Endothelial cell of umbilical vein (primary cell): ENCODE measurements at regions not wholly inside any gene's neighbourhood (a gene's known extent, or its start where the extent isn't known, plus 50 kb on each side); places are given as distances from the start of the nearest gene placed in this dataset.

ENCODE experiments used
- BruUV-seq: library from RNA; stranded (reverse); fragments of 400-500 nt; replicated peaks from 2 replicates; lab custom pipeline; 2021; lab: Mats Ljungman, UMichigan
- CTCF ChIA-PET: fragments of 300-600, 350-600 bp; sonication (Branson Sonifier 250); formaldehyde crosslinking; loops from one replicate; lab custom pipeline; 2021; ENCODE audit warnings: antibody characterized with exemption, inconsistent platforms; lab: Charles Lee
- POLR2A ChIA-PET: fragments of 300-600, 350-600 bp; sonication (Branson Sonifier 250); formaldehyde crosslinking; loops from one replicate; lab custom pipeline; 2021; ENCODE audit warnings: antibody characterized with exemption, inconsistent platforms; lab: Charles Lee
- DNase-seq: peaks from one replicate; pipeline ENCODE4 v3.0.0-alpha.2; 2011; ENCODE audit warnings: low read depth, low spot score
- FAIRE-seq: peaks from 2 replicates; lab custom pipeline; 2011; peaks lifted over from hg19 to GRCh38; lab: Jason Lieb, UNC
- H2AFZ ChIP-seq: 2 replicates; pipeline ENCODE4 v1.6.0; 2012; ENCODE audit warnings: low read depth, low read length, control low read depth, inconsistent platforms
- H3K27ac ChIP-seq: 2 replicates; pipeline ENCODE4 v1.5.1; 2011; ENCODE audit warnings: low read depth, mild to moderate bottlenecking, control low read depth, low read length, moderate library complexity; ENCODE audit not compliant: insufficient read depth
- H3K27me3 ChIP-seq, 2 experiments: 2 replicates each; pipeline versions ENCODE4 v1.6.0 to v1.6.1; 2011; ENCODE audit warnings: low read length in 2 of 2, mixed read lengths in 1 of 2; ENCODE audit not compliant: control insufficient read depth in 2 of 2, insufficient read depth in 2 of 2
- H3K36me3 ChIP-seq, 2 experiments: 2 replicates in 1 of 2; 3 replicates in 1 of 2; pipeline ENCODE4 v1.5.1; 2011; ENCODE audit warnings: low read length in 2 of 2, mild to moderate bottlenecking in 1 of 2, moderate library complexity in 1 of 2; ENCODE audit not compliant: control insufficient read depth in 2 of 2, insufficient read depth in 2 of 2; ENCODE audit errors: extremely low read depth in 1 of 2
- H3K4me1 ChIP-seq: 3 replicates; pipeline ENCODE4 v1.5.1; 2011; ENCODE audit warnings: mild to moderate bottlenecking, low read length; ENCODE audit not compliant: control insufficient read depth, insufficient read depth; ENCODE audit errors: extremely low read depth
- H3K4me2 ChIP-seq: 2 replicates; pipeline ENCODE4 v1.6.1; 2011; ENCODE audit warnings: low read length, control low read depth, mixed read lengths; ENCODE audit not compliant: insufficient read depth
- H3K4me3 ChIP-seq, 3 experiments: fragments of 200-600 bp in 1 of 3; sonication (generic), shearing (Covaris generic) in 1 of 3; replicated peaks in 1 of 3; 2 replicates each; pipeline ENCODE4 v1.5.1; 2011 to 2016; ENCODE audit warnings: control low read depth in 3 of 3, low read length in 3 of 3, mild to moderate bottlenecking in 2 of 3, inconsistent platforms in 1 of 3, low read depth in 1 of 3, moderate library complexity in 1 of 3; ENCODE audit not compliant: insufficient read depth in 1 of 3
- H3K79me2 ChIP-seq: 2 replicates; pipeline ENCODE4 v1.6.0; 2012; ENCODE audit warnings: low read length, inconsistent platforms; ENCODE audit not compliant: control insufficient read depth, insufficient read depth
- H3K9ac ChIP-seq: replicated peaks from 2 replicates; pipeline ENCODE3; 2011; ENCODE audit warnings: low read length, control low read depth; ENCODE audit not compliant: insufficient read depth; ENCODE audit errors: extremely low read depth
- H3K9me1 ChIP-seq: replicated peaks from 3 replicates; pipeline ENCODE4 v1.6.0; 2011; ENCODE audit warnings: mild to moderate bottlenecking, low read length; ENCODE audit not compliant: control insufficient read depth, insufficient read depth; ENCODE audit errors: extremely low read depth
- H3K9me3 ChIP-seq: replicated peaks from 2 replicates; pipeline ENCODE4 v1.5.1; 2012; ENCODE audit warnings: low read length, inconsistent platforms; ENCODE audit not compliant: control insufficient read depth, insufficient read depth
- H4K20me1 ChIP-seq: replicated peaks from 2 replicates; pipeline ENCODE3; 2011; ENCODE audit warnings: mild to moderate bottlenecking, low read length; ENCODE audit not compliant: control insufficient read depth, insufficient read depth; ENCODE audit errors: extremely low read depth
- CTCF ChIP-seq, 2 donors: IDR thresholded peaks; 1 replicate in 1 of 2; 2 replicates in 1 of 2; pipeline ENCODE4 v1.5.1; 2011; ENCODE audit warnings: low read length in 2 of 2, mild to moderate bottlenecking in 2 of 2, moderate library complexity in 2 of 2, control low read depth in 1 of 2, inconsistent platforms in 1 of 2, low read depth in 1 of 2; ENCODE audit not compliant: insufficient read depth in 1 of 2; ENCODE audit errors: extremely low read depth in 1 of 2
- EZH2 ChIP-seq: IDR thresholded peaks from 2 replicates; pipeline ENCODE4 v1.6.1; 2012; ENCODE audit warnings: borderline replicate concordance, low read depth, mild to moderate bottlenecking, moderate library complexity, low read length, inconsistent platforms; ENCODE audit not compliant: severe bottlenecking
- FOS ChIP-seq: IDR thresholded peaks from 2 replicates; pipeline ENCODE4 v1.6.1; 2011; ENCODE audit warnings: mild to moderate bottlenecking, low read length, moderate library complexity, borderline replicate concordance; ENCODE audit not compliant: insufficient read depth
- GATA2 ChIP-seq: IDR thresholded peaks from 2 replicates; pipeline ENCODE4 v1.7.0; 2011; ENCODE audit warnings: low read depth, mild to moderate bottlenecking, moderate library complexity, mixed read lengths, low read length; ENCODE audit not compliant: insufficient read length, insufficient read depth
- JUN ChIP-seq: IDR thresholded peaks from 2 replicates; pipeline ENCODE4 v1.6.1; 2011; ENCODE audit warnings: borderline replicate concordance, low read depth; ENCODE audit not compliant: insufficient read length, insufficient read depth
- MAX ChIP-seq: IDR thresholded peaks from 2 replicates; pipeline ENCODE4 v1.6.1; 2011; ENCODE audit not compliant: insufficient read depth, insufficient read length
- MYC ChIP-seq: IDR thresholded peaks from one replicate; pipeline ENCODE4 v1.6.1; 2011; ENCODE audit warnings: mild to moderate bottlenecking, low read depth, low read length
- POLR2A ChIP-seq: IDR thresholded peaks from 2 replicates; pipeline ENCODE4 v1.6.1; 2012; ENCODE audit warnings: low read depth, mild to moderate bottlenecking, control low read depth, low read length
- POLR2AphosphoS5 ChIP-seq: IDR thresholded peaks from 2 replicates; pipeline ENCODE4 v1.6.1; 2012; ENCODE audit warnings: low read depth, mild to moderate bottlenecking, control low read depth, low read length, moderate library complexity; ENCODE audit not compliant: insufficient read depth
- dilution Hi-C: fragments of 300-500 bp; cut with MboI; formaldehyde crosslinking; loops from one replicate; pipeline ENCODE4 v1.15.0; 2019; ENCODE audit warnings: low sequenced_read_pairs; ENCODE audit not compliant: extremely low pct_ligation_motif_present
- intact Hi-C: fragments of 100-400 bp; cut with micrococcal nuclease; formaldehyde crosslinking; loops from one replicate; pipeline ENCODE4 v1.10.0; 2022

GRCh38 chr13:84077271-84077670 is 195.0 kb upstream of the SLITRK1 start:
- Histone ChIP-seq H3K9me1 (no peaks in the 10 kb centered on the region), H3K4me3 (no peak overlapping the region), H3K27ac (no peak overlapping the region), H3K36me3 (no peaks in the 10 kb centered on the region), H2AFZ (no peak overlapping the region), H3K9me3 (peaks cover 5% of the 10 kb centered on the region), H4K20me1 (no peaks in the 10 kb centered on the region), H3K4me2 (no peak overlapping the region), H3K9ac (no peak overlapping the region), H3K4me1 (no peaks in the 10 kb centered on the region), H3K27me3 (no peaks in the 10 kb centered on the region), H3K79me2 (no peaks in the 10 kb centered on the region)
- BruUV-seq, result no TSS peak
- CTCF ChIA-PET, result no interaction called here
- DNase-seq, result no peak
- FAIRE-seq, result no peak
- intact Hi-C loops, result no loop called here
- dilution Hi-C loops, result no loop called here
- TF ChIP-seq MAX (no peak), POLR2A (no peak), CTCF (IDR thresholded peaks at IDR 0.05; ENCODE audit: extremely low read depth in 1 of 2, insufficient read depth in 1 of 2, low read depth in 1 of 2, low read length in 2 of 2) (no peak), FOS (no peak), EZH2 (no peak), JUN (no peak), POLR2AphosphoS5 (no peak), MYC (no peak), GATA2 (no peak)
- POLR2A ChIA-PET, result no interaction called here
